ENCODE measurements at regions not wholly inside any gene's neighbourhood (a gene's known extent, or its start where the extent isn't known, plus 50 kb on each side); places are given as distances from the start of the nearest gene placed in this dataset.

- no peak for FAIRE-seq
- no peaks in the 10 kb centered on the region for H4K20me1 ChIP-seq (replicated peaks; ENCODE audit: control insufficient read depth, extremely low read depth, insufficient read depth, low read length)
- no peak overlapping the region for H2AFZ ChIP-seq (ENCODE audit: low read depth, low read length)
- H3K4me1 ChIP-seq (ENCODE audit: control insufficient read depth, extremely low read depth, insufficient read depth, low read length): no peaks in the 10 kb centered on the region
- no peaks in the 10 kb centered on the region for H3K9me1 ChIP-seq (replicated peaks; ENCODE audit: control insufficient read depth, extremely low read depth, insufficient read depth, low read length)
- H3K9me3 ChIP-seq (replicated peaks; ENCODE audit: control insufficient read depth, insufficient read depth, low read length): no peaks in the 10 kb centered on the region
- ChIA-PET CTCF (no interaction called here), POLR2A (no interaction called here)
- no peaks in the 10 kb centered on the region for H3K27me3 ChIP-seq (ENCODE audit: control insufficient read depth in 2 of 2, insufficient read depth in 2 of 2, low read length in 2 of 2)
- no TSS peak for BruUV-seq (replicated peaks)
- H3K4me3 ChIP-seq (replicated peaks in 1 of 3; ENCODE audit: insufficient read depth in 1 of 3, low read depth in 1 of 3, low read length in 3 of 3): no peak overlapping the region
- no peak overlapping the region for H3K27ac ChIP-seq (ENCODE audit: insufficient read depth, low read depth, low read length)
- TF ChIP-seq MAX (IDR thresholded peaks at IDR 0.05; ENCODE audit: insufficient read depth, insufficient read length) (no peak), POLR2A (IDR thresholded peaks at IDR 0.05; ENCODE audit: low read depth, low read length) (no peak)
- no peak for DNase-seq (ENCODE audit: low read depth, low spot score)
- H3K36me3 ChIP-seq (ENCODE audit: control insufficient read depth in 2 of 2, extremely low read depth in 1 of 2, insufficient read depth in 2 of 2, low read length in 2 of 2): no peaks in the 10 kb centered on the region
- H3K4me2 ChIP-seq (ENCODE audit: insufficient read depth, low read length): no peak overlapping the region
- dilution Hi-C loops (cut with MboI; ENCODE audit: extremely low pct_ligation_motif_present, low sequenced_read_pairs) (no loop called here), intact Hi-C loops (cut with micrococcal nuclease) (no loop called here)
- H3K9ac ChIP-seq (replicated peaks; ENCODE audit: extremely low read depth, insufficient read depth, low read length): no peak overlapping the region
- no peaks in the 10 kb centered on the region for H3K79me2 ChIP-seq (ENCODE audit: control insufficient read depth, insufficient read depth, low read length)
Observed at GRCh38 chr3:36060950-36061349, 319.4 kb upstream of the STAC start.

- Histone ChIP-seq H3K4me1 (ENCODE audit: control insufficient read depth, extremely low read depth, insufficient read depth, low read length) (no peaks in the 10 kb centered on the region), H3K4me2 (ENCODE audit: insufficient read depth, low read length) (no peak overlapping the region), H3K4me3 (replicated peaks in 1 of 3; ENCODE audit: insufficient read depth in 1 of 3, low read depth in 1 of 3, low read length in 3 of 3) (no peak overlapping the region), H3K27me3 (ENCODE audit: control insufficient read depth in 2 of 2, insufficient read depth in 2 of 2, low read length in 2 of 2) (no peaks in the 10 kb centered on the region), H3K9ac (replicated peaks; ENCODE audit: extremely low read depth, insufficient read depth, low read length) (no peak overlapping the region), H3K27ac (ENCODE audit: insufficient read depth, low read depth, low read length) (no peak overlapping the region), H3K9me1 (replicated peaks; ENCODE audit: control insufficient read depth, extremely low read depth, insufficient read depth, low read length) (no peaks in the 10 kb centered on the region), H3K36me3 (ENCODE audit: control insufficient read depth in 2 of 2, extremely low read depth in 1 of 2, insufficient read depth in 2 of 2, low read length in 2 of 2) (no peaks in the 10 kb centered on the region), H2AFZ (ENCODE audit: low read depth, low read length) (no peak overlapping the region), H3K79me2 (ENCODE audit: control insufficient read depth, insufficient read depth, low read length) (no peaks in the 10 kb centered on the region), H4K20me1 (replicated peaks; ENCODE audit: control insufficient read depth, extremely low read depth, insufficient read depth, low read length) (no peaks in the 10 kb centered on the region), H3K9me3 (replicated peaks; ENCODE audit: control insufficient read depth, insufficient read depth, low read length) (no peaks in the 10 kb centered on the region)
- ChIA-PET CTCF (no interaction called here), POLR2A (no interaction called here)
- intact Hi-C loops (cut with micrococcal nuclease): no loop called here
- TF ChIP-seq FOS (IDR thresholded peaks at IDR 0.05; ENCODE audit: borderline replicate concordance, insufficient read depth, low read length): peak; percentile 24
- TF ChIP-seq JUN (IDR thresholded peaks at IDR 0.05; ENCODE audit: borderline replicate concordance, insufficient read depth, insufficient read length, low read depth): no peak
- BruUV-seq (replicated peaks): no TSS peak
- dilution Hi-C loops (cut with MboI; ENCODE audit: extremely low pct_ligation_motif_present, low sequenced_read_pairs): no loop called here
- no peak for DNase-seq (ENCODE audit: low read depth, low spot score)
- no peak for FAIRE-seq
Observed at GRCh38 chr3:36063992-36064391, 316.3 kb upstream of the STAC start.
